ENCODE measurements at regions not wholly inside any gene's neighbourhood (a gene's known extent, or its start where the extent isn't known, plus 50 kb on each side); places are given as distances from the start of the nearest gene placed in this dataset.

DNA sequence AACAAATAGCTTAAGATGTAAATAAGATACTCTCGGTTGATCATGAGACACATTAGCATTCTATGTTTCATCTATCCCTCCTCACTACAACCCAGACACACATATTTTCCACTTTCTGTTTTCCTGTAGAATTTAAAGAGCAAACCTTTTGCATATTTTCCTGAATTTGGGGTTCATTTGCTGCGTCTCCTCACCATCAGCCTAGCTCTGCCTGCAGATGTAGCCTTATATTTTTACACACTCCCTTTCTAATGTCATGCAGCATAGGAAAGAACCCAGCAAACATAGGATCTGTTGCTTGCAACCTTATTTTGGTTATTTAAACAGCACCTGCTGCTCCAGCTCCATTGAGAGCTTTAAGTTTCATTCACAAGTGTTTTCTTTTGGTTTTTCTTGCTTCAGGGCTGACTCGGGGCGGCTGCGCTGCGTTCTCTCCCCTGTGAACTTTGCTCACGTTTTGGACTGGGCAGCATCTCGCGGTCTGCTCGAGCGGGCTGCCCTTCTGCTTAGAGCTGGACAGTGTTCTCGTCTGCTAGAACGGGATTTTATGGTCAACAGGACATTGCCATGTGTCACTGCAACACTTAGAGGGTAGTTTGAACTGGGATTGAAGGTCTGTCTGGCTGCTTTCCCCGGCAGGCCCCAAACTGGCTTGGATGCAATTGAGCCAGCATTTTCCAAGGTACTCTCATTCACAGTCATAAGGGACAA, 57.8 kb upstream of the VRK1 start:
- H3K36me3 ChIP-seq (ENCODE audit: insufficient read depth, low read length): no peaks in the 10 kb centered on the region
- DNase-seq (ENCODE audit: low read depth): no peak
- no peak overlapping the region for H3K9ac ChIP-seq (ENCODE audit: low read length)
- no peak for FAIRE-seq
- peaks cover 4% of the 10 kb centered on the region for H3K4me1 ChIP-seq (ENCODE audit: insufficient read depth, low read length)
- TF ChIP-seq, protein P1, sequence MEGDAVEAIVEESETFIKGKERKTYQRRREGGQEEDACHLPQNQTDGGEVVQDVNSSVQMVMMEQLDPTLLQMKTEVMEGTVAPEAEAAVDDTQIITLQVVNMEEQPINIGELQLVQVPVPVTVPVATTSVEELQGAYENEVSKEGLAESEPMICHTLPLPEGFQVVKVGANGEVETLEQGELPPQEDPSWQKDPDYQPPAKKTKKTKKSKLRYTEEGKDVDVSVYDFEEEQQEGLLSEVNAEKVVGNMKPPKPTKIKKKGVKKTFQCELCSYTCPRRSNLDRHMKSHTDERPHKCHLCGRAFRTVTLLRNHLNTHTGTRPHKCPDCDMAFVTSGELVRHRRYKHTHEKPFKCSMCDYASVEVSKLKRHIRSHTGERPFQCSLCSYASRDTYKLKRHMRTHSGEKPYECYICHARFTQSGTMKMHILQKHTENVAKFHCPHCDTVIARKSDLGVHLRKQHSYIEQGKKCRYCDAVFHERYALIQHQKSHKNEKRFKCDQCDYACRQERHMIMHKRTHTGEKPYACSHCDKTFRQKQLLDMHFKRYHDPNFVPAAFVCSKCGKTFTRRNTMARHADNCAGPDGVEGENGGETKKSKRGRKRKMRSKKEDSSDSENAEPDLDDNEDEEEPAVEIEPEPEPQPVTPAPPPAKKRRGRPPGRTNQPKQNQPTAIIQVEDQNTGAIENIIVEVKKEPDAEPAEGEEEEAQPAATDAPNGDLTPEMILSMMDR (IDR thresholded peaks at IDR 0.05; ENCODE audit: insufficient read depth, low read depth, low read length): no peak
- TF ChIP-seq EZH2 (IDR thresholded peaks at IDR 0.05; ENCODE audit: insufficient read depth, low read length): peak; percentile 30
- H3K27me3 ChIP-seq (ENCODE audit: insufficient read depth, low read length): peaks cover 63% of the 10 kb centered on the region
- peaks cover 47% of the 10 kb centered on the region for H3K27me3 Mint-ChIP-seq (ENCODE audit: low read depth, unreplicated experiment)
- no peak overlapping the region for H3K27ac Mint-ChIP-seq (ENCODE audit: unreplicated experiment)
- H3K79me2 ChIP-seq (ENCODE audit: insufficient read depth, low read length): no peaks in the 10 kb centered on the region
- no peaks in the 10 kb centered on the region for H4K20me1 ChIP-seq (ENCODE audit: insufficient read depth, low read length)
- no peak overlapping the region for H3K4me3 ChIP-seq (ENCODE audit: insufficient read depth, low read depth, low read length)
- peak overlapping the region; percentile 28 for H2AFZ ChIP-seq (ENCODE audit: low read depth, low read length)
- H3K36me3 Mint-ChIP-seq (ENCODE audit: low read depth, unreplicated experiment): no peaks in the 10 kb centered on the region
- H3K4me1 Mint-ChIP-seq (ENCODE audit: low read depth, unreplicated experiment): no peaks in the 10 kb centered on the region
- no peaks in the 10 kb centered on the region for H3K9me3 Mint-ChIP-seq (ENCODE audit: unreplicated experiment)
- no peak overlapping the region for H3K27ac ChIP-seq (ENCODE audit: low read depth, low read length)
- H3K4me2 ChIP-seq (ENCODE audit: low read length): no peak overlapping the region
- no peak overlapping the region for H3K4me3 Mint-ChIP-seq (ENCODE audit: unreplicated experiment)
- H3K9me3 ChIP-seq (ENCODE audit: insufficient read depth, low read depth, low read length): no peaks in the 10 kb centered on the region

DNA sequence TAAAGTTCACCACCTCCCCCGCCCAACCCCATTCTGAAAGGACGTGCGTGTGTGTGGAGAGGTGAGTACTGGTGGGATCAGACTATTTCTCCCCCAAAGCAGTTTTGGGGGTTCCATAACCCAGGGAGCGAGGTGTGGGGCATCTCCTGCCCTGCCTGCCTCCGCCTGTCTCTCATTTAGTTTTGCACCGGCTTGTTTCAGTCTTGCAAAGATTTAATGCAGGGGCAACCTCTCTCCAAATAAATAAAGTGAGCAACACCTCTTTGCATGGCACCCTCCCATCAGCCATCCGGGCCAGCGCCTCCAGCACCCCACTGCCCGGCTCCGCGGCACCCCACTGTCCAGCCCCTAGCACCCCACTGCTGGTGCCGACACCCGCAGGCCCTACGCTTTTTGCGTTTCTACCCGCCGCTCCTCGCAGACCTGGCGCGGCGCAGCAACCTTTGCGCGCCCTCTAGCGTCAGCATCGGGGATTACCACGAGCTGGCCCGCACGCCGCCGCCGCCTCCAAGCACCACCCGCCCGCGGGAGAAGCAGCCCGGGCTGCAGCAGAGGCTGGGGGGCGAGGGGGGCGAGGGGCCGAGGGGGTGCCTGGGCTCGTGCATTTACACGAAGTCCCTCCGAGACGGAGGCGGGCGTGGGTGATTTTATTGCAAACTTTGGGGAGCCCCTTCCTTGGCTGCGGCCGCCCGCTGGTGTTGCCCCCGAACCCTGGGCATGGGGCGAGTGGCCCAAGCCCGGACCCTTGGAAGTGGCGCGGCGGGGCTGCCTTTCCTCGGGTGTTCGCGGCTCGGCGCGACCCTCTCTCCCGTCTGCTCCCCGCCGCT, 55.8 kb upstream of the VRK1 start:
- peaks cover 6% of the 10 kb centered on the region for H3K9me3 Mint-ChIP-seq (ENCODE audit: unreplicated experiment)
- Histone ChIP-seq H3K27me3 (ENCODE audit: insufficient read depth, low read length) (peaks cover 51% of the 10 kb centered on the region), H3K9me3 (ENCODE audit: insufficient read depth, low read depth, low read length) (no peaks in the 10 kb centered on the region), H3K4me1 (ENCODE audit: insufficient read depth, low read length) (peaks cover 4% of the 10 kb centered on the region), H3K27ac (ENCODE audit: low read depth, low read length) (no peak overlapping the region), H3K79me2 (ENCODE audit: insufficient read depth, low read length) (no peaks in the 10 kb centered on the region), H3K4me2 (ENCODE audit: low read length) (peak overlapping the region; percentile 85), H3K9ac (ENCODE audit: low read length) (peak overlapping the region; percentile 5), H3K36me3 (ENCODE audit: insufficient read depth, low read length) (no peaks in the 10 kb centered on the region), H2AFZ (ENCODE audit: low read depth, low read length) (peak overlapping the region; percentile 44), H4K20me1 (ENCODE audit: insufficient read depth, low read length) (no peaks in the 10 kb centered on the region), H3K4me3 (ENCODE audit: insufficient read depth, low read depth, low read length) (peak overlapping the region; percentile 51)
- H3K4me1 Mint-ChIP-seq (ENCODE audit: low read depth, unreplicated experiment): no peaks in the 10 kb centered on the region
- FAIRE-seq: no peak
- peak overlapping the region; percentile 73 for H3K4me3 Mint-ChIP-seq (ENCODE audit: unreplicated experiment)
- no peaks in the 10 kb centered on the region for H3K36me3 Mint-ChIP-seq (ENCODE audit: low read depth, unreplicated experiment)
- no peak overlapping the region for H3K27ac Mint-ChIP-seq (ENCODE audit: unreplicated experiment)
- no peak for DNase-seq (ENCODE audit: low read depth)
- H3K27me3 Mint-ChIP-seq (ENCODE audit: low read depth, unreplicated experiment): peaks cover 45% of the 10 kb centered on the region
- TF ChIP-seq EZH2 (IDR thresholded peaks at IDR 0.05; ENCODE audit: insufficient read depth, low read length): no peak
- TF ChIP-seq, protein P1 (IDR thresholded peaks at IDR 0.05; ENCODE audit: insufficient read depth, low read depth, low read length): peak; percentile 9

Measured in astrocyte (in vitro differentiated cells and primary cell).